Astrocyte of the cerebellum (primary cell): ENCODE measurements at regions not wholly inside any gene's neighbourhood (a gene's known extent, or its start where the extent isn't known, plus 50 kb on each side); places are given as distances from the start of the nearest gene placed in this dataset.

Experiments used
- DNase-seq: peaks from one replicate; pipeline ENCODE4 v3.0.0-alpha.2; 2011; ENCODE audit warnings: low read depth
- H3K4me3 ChIP-seq: 2 replicates; pipeline ENCODE4 v1.5.1; 2011; ENCODE audit warnings: mild to moderate bottlenecking, low read depth, low read length, moderate library complexity
- in situ Hi-C: cut with HindIII; loops from 2 replicates; pipeline ENCODE4 v1.10.0; 2017; ENCODE audit warnings: low sequenced_read_pairs
- TF ChIP-seq, protein P1 (sequence below): IDR thresholded peaks from 2 replicates; pipeline ENCODE4 v1.5.1; 2012; ENCODE audit warnings: low read length, low read depth, moderate library complexity, mild to moderate bottlenecking; ENCODE audit errors: missing control alignments

DNA sequence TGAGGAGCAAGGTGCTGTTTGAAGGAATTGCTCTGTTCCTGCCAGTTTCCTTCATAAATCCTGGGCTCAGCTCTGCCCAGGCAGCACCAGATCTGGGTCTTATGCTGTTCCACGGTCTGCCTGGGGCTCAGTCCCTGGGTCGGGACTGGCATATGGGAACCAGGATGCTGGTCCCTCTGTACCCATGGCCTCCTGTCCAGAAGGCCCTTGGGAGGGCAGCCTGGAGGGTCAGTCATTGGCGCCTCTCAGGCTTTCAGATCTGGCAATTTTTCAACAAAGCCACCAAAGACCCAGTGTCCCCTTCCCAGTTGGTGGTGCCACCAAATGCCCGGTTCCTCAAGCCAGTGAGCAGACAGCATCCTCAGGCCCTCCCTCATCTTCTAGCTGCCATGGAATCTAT lies 232.7 kb upstream of the SULF2 start:
- DNase-seq, result no peak
- H3K4me3 ChIP-seq, result no peak overlapping the region
- in situ Hi-C loops, result no loop called here
- TF ChIP-seq, protein P1, sequence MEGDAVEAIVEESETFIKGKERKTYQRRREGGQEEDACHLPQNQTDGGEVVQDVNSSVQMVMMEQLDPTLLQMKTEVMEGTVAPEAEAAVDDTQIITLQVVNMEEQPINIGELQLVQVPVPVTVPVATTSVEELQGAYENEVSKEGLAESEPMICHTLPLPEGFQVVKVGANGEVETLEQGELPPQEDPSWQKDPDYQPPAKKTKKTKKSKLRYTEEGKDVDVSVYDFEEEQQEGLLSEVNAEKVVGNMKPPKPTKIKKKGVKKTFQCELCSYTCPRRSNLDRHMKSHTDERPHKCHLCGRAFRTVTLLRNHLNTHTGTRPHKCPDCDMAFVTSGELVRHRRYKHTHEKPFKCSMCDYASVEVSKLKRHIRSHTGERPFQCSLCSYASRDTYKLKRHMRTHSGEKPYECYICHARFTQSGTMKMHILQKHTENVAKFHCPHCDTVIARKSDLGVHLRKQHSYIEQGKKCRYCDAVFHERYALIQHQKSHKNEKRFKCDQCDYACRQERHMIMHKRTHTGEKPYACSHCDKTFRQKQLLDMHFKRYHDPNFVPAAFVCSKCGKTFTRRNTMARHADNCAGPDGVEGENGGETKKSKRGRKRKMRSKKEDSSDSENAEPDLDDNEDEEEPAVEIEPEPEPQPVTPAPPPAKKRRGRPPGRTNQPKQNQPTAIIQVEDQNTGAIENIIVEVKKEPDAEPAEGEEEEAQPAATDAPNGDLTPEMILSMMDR, result no peak

DNA sequence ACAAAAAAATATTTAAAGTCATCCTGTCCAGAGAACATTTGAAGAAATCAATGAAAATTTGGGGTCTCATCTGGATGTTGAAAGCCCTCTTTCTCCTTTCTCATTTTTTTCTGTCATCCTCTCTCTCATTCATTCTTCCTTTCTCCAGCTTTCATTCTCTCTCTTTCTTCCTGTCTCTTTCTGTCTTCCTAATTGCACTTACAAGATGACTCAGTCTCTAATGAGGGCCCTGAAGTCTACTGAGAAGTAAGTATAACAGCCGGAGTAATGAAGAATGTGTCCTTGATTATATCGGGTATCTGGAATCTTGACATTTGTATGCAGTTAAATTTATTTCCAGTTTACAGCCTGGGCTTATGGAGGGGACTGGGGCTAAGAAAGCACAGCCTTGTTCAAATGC lies 232.2 kb upstream of the SULF2 start:
- TF ChIP-seq, protein P1, result no peak
- in situ Hi-C loops, result no loop called here
- DNase-seq, result no peak
- no peak overlapping the region for H3K4me3 ChIP-seq

DNA sequence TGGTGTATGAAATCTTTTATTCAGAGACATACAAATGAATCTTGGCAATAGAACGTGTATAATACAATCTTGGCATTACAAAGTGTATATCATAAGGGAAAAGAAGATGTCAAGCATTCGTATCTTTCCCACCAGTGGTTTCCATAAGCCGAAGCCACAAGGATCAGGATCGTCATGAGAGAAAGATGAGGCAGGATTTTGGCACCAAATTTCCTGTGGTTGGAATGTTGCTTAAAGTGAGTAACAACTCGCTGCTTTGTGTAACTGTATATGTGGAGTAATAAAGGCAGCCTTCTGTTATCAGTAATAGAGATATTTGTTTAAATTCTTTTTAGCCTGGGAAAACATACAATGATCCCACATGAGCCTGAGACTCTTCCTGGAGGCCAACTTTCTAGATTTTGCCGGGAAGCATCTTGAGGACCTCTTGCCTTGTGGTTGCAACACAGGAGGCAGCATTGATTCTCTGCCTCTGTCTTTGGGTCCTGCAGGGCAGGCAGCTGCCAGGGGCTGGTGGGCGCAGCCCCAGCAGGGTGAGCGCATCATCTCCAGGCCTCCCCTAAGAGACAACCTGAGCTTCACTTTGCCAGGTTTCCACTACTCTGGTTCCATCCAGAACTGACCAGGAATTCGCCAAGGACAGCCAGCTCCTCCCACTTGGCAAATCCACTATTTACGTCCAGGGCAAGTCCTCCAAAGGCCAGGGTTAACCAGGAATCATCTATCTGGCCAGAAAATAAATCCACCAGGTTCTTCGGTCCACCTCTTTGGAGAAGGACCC lies 230.9 kb upstream of the SULF2 start:
- in situ Hi-C loops, result no loop called here
- TF ChIP-seq, protein P1, result no peak
- no peak overlapping the region for H3K4me3 ChIP-seq
- DNase-seq, result peak; percentile 68

DNA sequence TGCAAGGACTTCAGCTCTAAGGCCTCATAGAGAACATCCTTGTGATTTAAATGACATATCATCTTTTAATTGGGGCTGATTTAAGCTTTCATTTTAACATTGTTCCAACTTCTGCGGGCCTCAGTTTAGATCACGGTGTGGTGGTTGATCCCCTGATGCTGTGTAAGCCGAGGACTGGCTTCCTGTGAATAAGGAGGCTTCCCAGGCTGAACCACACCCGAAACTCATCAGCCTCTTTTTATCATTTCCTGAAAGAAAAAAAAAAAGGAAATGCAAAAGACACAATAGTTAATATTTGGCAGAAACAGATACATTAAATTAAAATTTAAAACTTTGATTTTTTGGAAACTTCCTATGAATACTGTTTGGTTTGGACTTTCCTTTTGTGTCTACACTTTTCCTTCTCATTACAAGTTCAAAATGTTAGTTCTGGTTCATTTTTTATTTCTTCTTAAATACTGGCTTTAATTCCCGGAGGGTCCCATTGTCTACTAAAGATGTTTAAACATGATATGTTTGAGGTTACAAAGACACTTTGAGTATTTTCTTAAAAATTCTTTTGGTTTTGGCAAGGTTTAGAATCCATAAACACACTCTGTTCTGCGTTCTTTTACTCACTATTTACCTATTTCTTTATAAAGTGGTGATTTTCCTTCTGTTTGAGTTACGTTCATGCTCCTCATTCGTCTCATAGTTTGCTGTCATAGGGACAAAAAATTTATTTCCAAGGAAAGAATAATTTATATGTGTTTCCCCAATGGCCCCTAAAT lies 230.0 kb upstream of the SULF2 start:
- H3K4me3 ChIP-seq, result no peak overlapping the region
- in situ Hi-C loops, result no loop called here
- peak; percentile 13 for DNase-seq
- TF ChIP-seq, protein P1, result no peak

DNA sequence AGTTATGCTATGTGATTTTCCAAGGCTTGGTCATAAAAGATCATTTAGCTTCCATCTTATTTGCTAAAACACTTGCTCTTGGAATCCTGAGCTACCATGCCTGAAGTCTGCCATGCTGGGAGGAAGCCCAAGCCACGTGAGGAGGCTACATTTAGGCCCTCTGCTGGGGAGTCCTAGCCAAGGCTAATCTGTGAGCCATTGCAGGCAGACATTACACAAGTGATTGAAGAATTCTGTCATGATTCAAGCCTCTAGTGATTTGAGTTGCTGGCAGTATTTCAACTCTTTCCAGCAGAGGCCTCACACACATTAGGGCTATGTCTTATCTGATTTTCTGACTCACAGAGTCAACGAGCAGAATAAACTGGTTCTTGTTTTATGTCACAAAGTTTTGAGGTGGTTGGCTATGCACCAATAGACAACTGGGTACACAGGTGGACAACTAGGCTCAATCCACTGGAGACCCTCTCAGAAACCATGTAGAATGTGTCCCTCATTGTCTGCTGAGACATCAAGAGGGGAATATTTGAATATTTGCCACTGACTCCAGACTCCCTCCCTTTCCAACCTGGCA lies 227.2 kb upstream of the SULF2 start:
- TF ChIP-seq, protein P1, result no peak
- in situ Hi-C loops, result no loop called here
- no peak for DNase-seq
- no peak overlapping the region for H3K4me3 ChIP-seq

DNA sequence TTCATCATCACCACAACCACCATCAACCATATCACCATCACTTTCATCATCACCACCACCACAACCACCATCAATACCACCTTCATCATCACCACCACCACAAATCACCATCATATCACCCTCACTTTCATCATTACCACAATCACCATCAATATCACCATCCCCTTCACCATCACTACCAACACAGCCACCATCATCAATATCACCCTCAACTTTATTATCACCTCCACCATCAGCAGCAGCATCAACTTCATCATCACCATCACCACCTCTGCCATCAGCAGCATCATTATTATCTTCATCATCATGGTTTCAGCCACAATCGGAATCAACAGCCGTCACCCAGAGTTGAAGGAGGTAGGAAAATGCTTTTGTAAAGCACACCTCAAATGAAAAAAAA lies 225.7 kb upstream of the SULF2 start:
- in situ Hi-C loops, result no loop called here
- H3K4me3 ChIP-seq, result no peak overlapping the region

More for the DNA sequence above, 225.7 kb upstream of the SULF2 start:
- TF ChIP-seq, protein P1, result no peak
- DNase-seq, result no peak
